NT2/D1 (cell line): ENCODE measurements at regions not wholly inside any gene's neighbourhood (a gene's known extent, or its start where the extent isn't known, plus 50 kb on each side); places are given as distances from the start of the nearest gene placed in this dataset.

Experiments
- SUZ12 ChIP-seq: IDR thresholded peaks from 2 replicates; pipeline ENCODE4 v1.6.1; 2011; ENCODE audit not compliant: insufficient read length, insufficient read depth; ENCODE audit errors: extremely low read depth
- YY1 ChIP-seq: IDR thresholded peaks from 2 replicates; pipeline ENCODE4 v1.6.1; 2011; ENCODE audit not compliant: insufficient read length, insufficient read depth
- ZNF274 ChIP-seq: IDR thresholded peaks from 2 replicates; pipeline ENCODE4 v1.6.1; 2011; ENCODE audit warnings: mild to moderate bottlenecking, low read depth, low read length

DNA sequence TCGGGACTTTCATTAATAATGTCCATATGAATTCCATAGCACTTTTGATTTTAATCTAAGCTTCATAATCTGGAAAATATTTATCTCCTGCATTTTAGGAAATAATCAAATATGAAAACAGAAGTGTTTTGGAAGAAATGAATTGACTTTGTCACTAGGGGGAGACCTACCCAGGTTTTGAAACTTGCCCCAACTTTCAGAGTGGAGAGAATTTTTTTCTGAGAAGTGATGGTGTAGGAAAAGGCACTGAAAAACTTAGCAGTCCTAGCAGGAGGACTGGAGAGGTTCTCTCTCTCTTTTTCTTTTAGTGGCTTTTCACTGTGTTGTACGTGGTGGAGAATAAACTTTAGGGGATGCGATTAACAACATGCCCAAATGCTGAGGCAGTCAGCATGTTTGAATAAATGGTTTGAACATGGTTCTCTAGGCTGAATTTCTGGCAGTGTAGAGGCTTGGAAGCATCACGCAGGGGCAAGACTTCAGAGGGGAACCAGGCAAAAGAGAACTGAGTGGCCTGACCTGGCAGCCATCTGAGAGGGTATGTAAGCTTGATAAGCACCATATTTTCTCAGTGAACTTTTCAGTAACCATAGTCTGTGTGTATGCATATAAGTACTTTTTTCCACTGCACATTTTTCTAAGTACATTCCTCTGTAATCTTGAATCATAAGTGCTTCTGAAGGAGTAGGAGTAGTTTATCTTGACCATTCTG lies 68.3 kb upstream of the NEK7 start:
- TF ChIP-seq SUZ12 = no peak
- no peak for TF ChIP-seq ZNF274
- no peak for TF ChIP-seq YY1
